DOHH2 (cell line): ENCODE measurements at regions not wholly inside any gene's neighbourhood (a gene's known extent, or its start where the extent isn't known, plus 50 kb on each side); places are given as distances from the start of the nearest gene placed in this dataset.

ENCODE experiments used
- CTCF ChIP-seq: fragments of 200-600 bp; sonication (generic); IDR thresholded peaks from one replicate; pipeline ENCODE4 v1.5.1; 2014; ENCODE audit warnings: antibody characterized with exemption, mild to moderate bottlenecking, low read depth, low read length; ENCODE audit not compliant: poor library complexity, severe bottlenecking
- EZH2phosphoT487 ChIP-seq: fragments of 200-600 bp; sonication (generic); IDR thresholded peaks from 2 replicates; pipeline ENCODE4 v1.6.1; 2017; ENCODE audit warnings: borderline replicate concordance, mild to moderate bottlenecking, antibody characterized with exemption, low read length, moderate library complexity, mixed read lengths

- no peak for TF ChIP-seq EZH2phosphoT487
- no peak for TF ChIP-seq CTCF
These were observed 170.0 kb upstream of the RGMB start for GRCh38 chr5:98603456-98603855.
